Peyer's patch (tissue), 4 donors: ENCODE measurements at regions not wholly inside any gene's neighbourhood (a gene's known extent, or its start where the extent isn't known, plus 50 kb on each side); places are given as distances from the start of the nearest gene placed in this dataset.

ENCODE experiments used
- DNase-seq, 3 donors: peaks; one replicate each; pipeline ENCODE4 v3.0.0-alpha.2; 2017 to 2019
- H3K27ac ChIP-seq, 4 donors: fragments of 200-600 bp; sonication (generic); one replicate each; pipeline ENCODE4 v1.5.1; 2016 to 2019
- H3K27me3 ChIP-seq, 2 donors: fragments of 200-600 bp; sonication (generic); one replicate each; pipeline ENCODE4 v1.5.1; 2019
- H3K36me3 ChIP-seq, 3 donors: fragments of 200-600 bp; sonication (generic); one replicate each; pipeline ENCODE4 v1.5.1; 2016 to 2019
- H3K4me1 ChIP-seq, 4 donors: fragments of 200-600 bp; sonication (generic); one replicate each; pipeline ENCODE4 v1.5.1; 2016 to 2019
- H3K4me3 ChIP-seq, 4 donors: fragments of 200-600 bp; sonication (generic); 1 replicate in 3 of 4; 2 replicates in 1 of 4; pipeline ENCODE4 v1.5.1; 2016 to 2019; ENCODE audit warnings: mild to moderate bottlenecking in 1 of 4
- H3K9me3 ChIP-seq, 4 donors: fragments of 200-600 bp; sonication (generic); one replicate each; pipeline ENCODE4 v1.5.1; 2016 to 2019; ENCODE audit warnings: mild to moderate bottlenecking in 1 of 4
- CTCF ChIP-seq, 6 experiments: fragments of 450-650 bp in 4 of 6; fragments of 200-600 bp in 2 of 6; sonication (generic) in 1 of 6; IDR thresholded peaks; one replicate each; pipeline ENCODE4 v1.5.1; 2017 to 2019; ENCODE audit warnings: antibody characterized with exemption in 6 of 6, mild to moderate bottlenecking in 3 of 6, moderate library complexity in 1 of 6
- POLR2A ChIP-seq, 2 donors: fragments of 450-650 bp; IDR thresholded peaks; one replicate each; pipeline ENCODE4 v1.5.1; 2017; ENCODE audit warnings: antibody characterized with exemption in 2 of 2, mild to moderate bottlenecking in 2 of 2, moderate library complexity in 2 of 2

GRCh38 chr4:53744446-53745160, 153.3 kb upstream of the LNX1 start:
- Histone ChIP-seq H3K27ac (no peak overlapping the region), H3K4me3 (no peak overlapping the region), H3K27me3 (no peaks in the 10 kb centered on the region), H3K9me3 (no peaks in the 10 kb centered on the region), H3K36me3 (no peaks in the 10 kb centered on the region), H3K4me1 (no peaks in the 10 kb centered on the region)
- TF ChIP-seq CTCF (IDR thresholded peaks at IDR 0.05) = no peak
- DNase-seq = no peak

DNA sequence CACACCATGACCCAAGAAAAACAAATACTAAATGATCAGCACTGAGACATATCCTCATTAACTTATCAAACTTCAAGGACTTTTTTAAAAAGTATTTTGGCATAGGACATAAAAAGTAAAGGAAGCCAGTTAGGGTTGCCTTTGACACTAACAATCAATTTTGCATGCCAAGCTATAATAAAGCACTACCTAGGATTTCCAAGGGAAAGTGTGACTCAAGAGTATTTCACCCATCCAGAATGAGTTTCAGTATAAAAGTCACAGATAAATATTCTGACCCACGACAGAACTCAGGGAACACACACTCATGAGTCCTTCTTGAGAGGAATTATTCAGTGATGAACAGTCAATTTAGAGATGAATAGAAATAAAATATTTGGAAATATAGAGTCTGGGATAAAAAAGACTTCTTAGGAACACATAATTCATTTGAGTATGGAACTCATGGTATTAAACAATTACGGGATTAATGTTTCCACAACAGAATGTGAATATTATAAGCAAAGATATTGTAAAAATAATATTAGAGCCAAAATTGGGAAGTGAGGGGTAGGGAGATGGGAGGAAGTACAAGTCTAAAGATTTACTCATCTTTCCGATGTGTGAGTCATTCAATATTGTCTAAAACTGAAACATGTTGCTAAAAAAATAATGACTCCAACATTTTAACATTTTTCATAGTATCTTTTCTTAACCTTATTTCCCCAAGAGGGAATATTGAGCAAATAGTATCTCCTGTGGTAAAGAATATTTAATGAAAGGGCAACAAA, 143.5 kb upstream of the LNX1 start:
- DNase-seq = no peak
- Histone ChIP-seq H3K27ac (peak overlapping the region in 1 of 4 donors; percentile 31), H3K27me3 (no peaks in the 10 kb centered on the region), H3K9me3 (no peaks in the 10 kb centered on the region), H3K36me3 (no peaks in the 10 kb centered on the region), H3K4me1 (no peaks in the 10 kb centered on the region), H3K4me3 (no peak overlapping the region)
- TF ChIP-seq POLR2A (IDR thresholded peaks at IDR 0.05) (no peak), CTCF (IDR thresholded peaks at IDR 0.05) (no peak)

DNA sequence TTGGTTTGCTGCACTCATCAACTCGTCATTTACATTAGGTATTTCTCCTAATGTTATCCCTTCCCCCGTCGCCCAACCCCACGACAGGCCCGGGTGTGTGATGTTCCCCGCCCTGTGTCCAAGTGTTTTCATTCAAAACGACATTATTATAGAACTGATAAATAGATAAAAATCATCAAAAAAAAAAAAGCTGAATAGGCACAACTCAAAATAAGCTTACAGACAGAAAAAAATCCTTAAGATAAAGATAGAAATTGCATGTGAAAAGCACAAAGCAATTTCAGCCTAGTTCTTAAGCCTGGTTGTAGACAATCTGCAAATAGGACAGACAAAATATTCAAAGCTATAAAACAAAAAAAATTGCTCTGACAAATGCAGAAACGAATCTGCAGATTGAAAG, 142.9 kb upstream of the LNX1 start:
- no peak for DNase-seq

GRCh38 chr4:53732661-53733060, 141.4 kb upstream of the LNX1 start:
- no peak for DNase-seq
- Histone ChIP-seq H3K27me3 (no peaks in the 10 kb centered on the region), H3K36me3 (no peaks in the 10 kb centered on the region), H3K4me1 (no peaks in the 10 kb centered on the region), H3K9me3 (no peaks in the 10 kb centered on the region), H3K4me3 (no peak overlapping the region), H3K27ac (no peak overlapping the region)
- no peak for TF ChIP-seq CTCF (IDR thresholded peaks at IDR 0.05)
- no peak for TF ChIP-seq POLR2A (IDR thresholded peaks at IDR 0.05)

More for the DNA sequence above, 142.9 kb upstream of the LNX1 start:
- TF ChIP-seq CTCF (IDR thresholded peaks at IDR 0.05) = no peak
- no peak for TF ChIP-seq POLR2A (IDR thresholded peaks at IDR 0.05)
- Histone ChIP-seq H3K9me3 (no peaks in the 10 kb centered on the region), H3K27me3 (no peaks in the 10 kb centered on the region), H3K4me1 (no peaks in the 10 kb centered on the region), H3K36me3 (no peaks in the 10 kb centered on the region), H3K27ac (no peak overlapping the region), H3K4me3 (no peak overlapping the region)

DNA sequence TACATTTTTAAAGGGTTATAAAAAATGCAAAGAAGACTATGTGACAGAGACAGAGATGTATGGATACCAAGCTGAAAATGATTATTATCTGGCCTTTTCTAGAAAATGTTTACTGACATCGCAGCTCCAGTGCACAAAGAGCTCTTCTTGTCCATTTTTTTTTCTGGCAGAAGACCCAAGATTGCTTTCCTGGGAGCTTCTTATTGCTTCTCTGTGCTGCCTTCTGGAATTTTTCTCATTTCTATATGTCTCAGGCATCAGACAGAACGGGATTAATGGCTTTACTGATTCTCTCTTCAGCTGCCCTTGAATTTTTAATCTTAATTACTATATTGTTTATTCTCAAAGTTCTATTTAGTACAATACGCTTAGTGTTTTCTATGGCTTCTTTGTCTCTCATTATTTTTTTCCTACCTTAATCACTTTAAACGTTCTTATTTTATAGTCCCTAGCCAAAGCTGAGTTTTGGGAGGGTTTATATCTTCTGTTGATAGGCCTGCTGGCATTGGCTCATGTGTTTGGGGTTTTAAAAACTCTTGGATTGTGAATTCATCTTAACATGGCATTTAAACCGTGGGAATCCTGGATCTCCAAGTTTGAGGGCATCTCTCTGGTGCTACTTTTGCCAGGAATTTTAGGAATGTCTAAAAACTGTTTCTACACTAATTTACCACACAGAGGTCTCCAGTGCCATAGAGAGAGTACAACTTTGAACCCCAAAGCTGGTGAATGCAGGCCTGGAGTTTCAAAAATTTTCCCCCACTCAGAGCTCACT, 138.9 kb upstream of the LNX1 start:
- no peaks in the 10 kb centered on the region for H3K27me3 ChIP-seq
- TF ChIP-seq CTCF (IDR thresholded peaks at IDR 0.05) (no peak), POLR2A (IDR thresholded peaks at IDR 0.05) (no peak)
- H3K27ac ChIP-seq = no peak overlapping the region
- no peaks in the 10 kb centered on the region for H3K4me1 ChIP-seq
- H3K36me3 ChIP-seq = no peaks in the 10 kb centered on the region
- H3K9me3 ChIP-seq = no peaks in the 10 kb centered on the region
- no peak overlapping the region for H3K4me3 ChIP-seq
- DNase-seq = no peak
